Cardiac muscle cell (in vitro differentiated cells and primary cell): ENCODE measurements at regions not wholly inside any gene's neighbourhood (a gene's known extent, or its start where the extent isn't known, plus 50 kb on each side); places are given as distances from the start of the nearest gene placed in this dataset.

ENCODE experiments used
- DNase-seq, 2 donors: peaks; one replicate each; pipeline versions ENCODE4 v3.0.0 to v3.0.0-alpha.2; 2010 to 2017; ENCODE audit warnings: low read depth in 1 of 2, low spot score in 1 of 2
- H3K27ac ChIP-seq: fragments of 200-600 bp; sonication (generic); 2 replicates; pipeline ENCODE4 v1.5.1; 2016
- H3K27me3 ChIP-seq: fragments of 200-600 bp; sonication (generic); 2 replicates; pipeline ENCODE4 v1.6.0; 2016; ENCODE audit warnings: control low read depth
- H3K36me3 ChIP-seq: fragments of 200-600 bp; sonication (generic); 2 replicates; pipeline ENCODE4 v1.5.1; 2016; ENCODE audit warnings: control low read depth
- H3K4me1 ChIP-seq: fragments of 200-600 bp; sonication (generic); 2 replicates; pipeline ENCODE4 v1.8.1; 2017; ENCODE audit warnings: low read depth, mild to moderate bottlenecking, mixed run types
- H3K4me3 ChIP-seq: fragments of 200-600 bp; sonication (generic); 2 replicates; pipeline ENCODE4 v1.5.1; 2016; ENCODE audit warnings: mild to moderate bottlenecking
- H3K9me3 ChIP-seq: fragments of 200-600 bp; sonication (generic); 2 replicates; pipeline ENCODE4 v1.5.1; 2017; ENCODE audit warnings: low read depth, mild to moderate bottlenecking, control low read depth
- TF ChIP-seq, protein P1 (sequence below): IDR thresholded peaks from 2 replicates; pipeline ENCODE4 v1.5.1; 2012; ENCODE audit warnings: low read depth, mild to moderate bottlenecking, low read length

- DNase-seq, result no peak
- TF ChIP-seq, protein P1, sequence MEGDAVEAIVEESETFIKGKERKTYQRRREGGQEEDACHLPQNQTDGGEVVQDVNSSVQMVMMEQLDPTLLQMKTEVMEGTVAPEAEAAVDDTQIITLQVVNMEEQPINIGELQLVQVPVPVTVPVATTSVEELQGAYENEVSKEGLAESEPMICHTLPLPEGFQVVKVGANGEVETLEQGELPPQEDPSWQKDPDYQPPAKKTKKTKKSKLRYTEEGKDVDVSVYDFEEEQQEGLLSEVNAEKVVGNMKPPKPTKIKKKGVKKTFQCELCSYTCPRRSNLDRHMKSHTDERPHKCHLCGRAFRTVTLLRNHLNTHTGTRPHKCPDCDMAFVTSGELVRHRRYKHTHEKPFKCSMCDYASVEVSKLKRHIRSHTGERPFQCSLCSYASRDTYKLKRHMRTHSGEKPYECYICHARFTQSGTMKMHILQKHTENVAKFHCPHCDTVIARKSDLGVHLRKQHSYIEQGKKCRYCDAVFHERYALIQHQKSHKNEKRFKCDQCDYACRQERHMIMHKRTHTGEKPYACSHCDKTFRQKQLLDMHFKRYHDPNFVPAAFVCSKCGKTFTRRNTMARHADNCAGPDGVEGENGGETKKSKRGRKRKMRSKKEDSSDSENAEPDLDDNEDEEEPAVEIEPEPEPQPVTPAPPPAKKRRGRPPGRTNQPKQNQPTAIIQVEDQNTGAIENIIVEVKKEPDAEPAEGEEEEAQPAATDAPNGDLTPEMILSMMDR, result no peak
- Histone ChIP-seq H3K9me3 (no peaks in the 10 kb centered on the region), H3K4me1 (no peaks in the 10 kb centered on the region), H3K4me3 (no peak overlapping the region), H3K36me3 (no peaks in the 10 kb centered on the region), H3K27me3 (no peaks in the 10 kb centered on the region), H3K27ac (no peak overlapping the region)
Observed at GRCh38 chr17:6195123-6195522, 124.9 kb downstream of the WSCD1 start.

- no peak for DNase-seq
- TF ChIP-seq, protein P1, result no peak
- no peaks in the 10 kb centered on the region for H3K4me1 ChIP-seq
Observed at GRCh38 chr17:6191405-6192324, 121.5 kb downstream of the WSCD1 start.

DNA sequence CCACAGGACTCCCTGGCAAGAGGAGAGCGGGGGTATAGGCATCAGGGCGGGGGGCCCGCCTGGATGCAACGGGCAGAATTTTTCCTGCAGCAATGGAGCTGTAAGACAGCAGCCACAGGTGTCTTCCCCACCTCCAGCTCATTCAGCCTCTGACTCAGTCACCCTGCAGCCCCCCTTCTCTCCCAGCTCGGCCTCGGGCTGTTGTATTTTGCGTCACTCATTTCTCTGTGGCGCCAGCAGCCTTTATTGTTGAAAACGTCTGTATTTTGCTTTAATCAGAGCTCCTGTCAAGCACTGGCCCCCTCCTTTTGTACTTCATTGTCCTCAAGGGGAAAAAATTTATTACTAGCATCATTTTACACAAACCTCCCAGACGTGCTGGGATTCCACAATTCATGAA lies 117.7 kb downstream of the WSCD1 start:
- Histone ChIP-seq H3K4me1 (no peaks in the 10 kb centered on the region), H3K27me3 (no peaks in the 10 kb centered on the region), H3K4me3 (no peak overlapping the region), H3K27ac (no peak overlapping the region), H3K36me3 (no peaks in the 10 kb centered on the region), H3K9me3 (no peaks in the 10 kb centered on the region)
- DNase-seq, result no peak
- TF ChIP-seq, protein P1, result no peak

More at GRCh38 chr17:6191405-6192324, 121.5 kb downstream of the WSCD1 start:
- no peak overlapping the region for H3K4me3 ChIP-seq
- no peaks in the 10 kb centered on the region for H3K36me3 ChIP-seq
- H3K27me3 ChIP-seq, result no peaks in the 10 kb centered on the region
- H3K27ac ChIP-seq, result no peak overlapping the region
- no peaks in the 10 kb centered on the region for H3K9me3 ChIP-seq

DNA sequence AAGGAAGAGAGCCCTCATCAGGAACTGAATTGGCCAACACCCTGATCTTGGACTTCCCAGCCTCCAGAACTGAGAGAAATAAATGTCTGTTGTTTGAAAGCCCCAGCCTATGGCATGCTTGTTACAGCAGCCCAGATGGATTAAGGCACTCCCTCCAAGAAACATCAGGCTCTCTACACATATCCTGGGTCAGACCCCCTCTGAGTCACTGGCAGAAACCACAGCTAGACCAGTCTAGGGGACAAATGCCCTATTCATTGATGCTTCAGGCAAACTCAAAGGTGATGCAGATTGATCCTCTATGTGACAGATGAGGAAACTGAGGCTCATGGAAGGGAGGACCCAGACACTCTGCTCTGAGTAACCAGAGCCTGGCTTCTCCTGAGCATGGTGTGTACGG lies 116.8 kb downstream of the WSCD1 start:
- no peaks in the 10 kb centered on the region for H3K36me3 ChIP-seq
- no peaks in the 10 kb centered on the region for H3K27me3 ChIP-seq
- H3K4me1 ChIP-seq, result no peaks in the 10 kb centered on the region
- H3K9me3 ChIP-seq, result no peaks in the 10 kb centered on the region
- TF ChIP-seq, protein P1, result no peak
- H3K4me3 ChIP-seq, result no peak overlapping the region
- no peak for DNase-seq
- no peak overlapping the region for H3K27ac ChIP-seq

GRCh38 chr17:6184508-6184907 lies 114.3 kb downstream of the WSCD1 start:
- TF ChIP-seq, protein P1, result no peak
- H3K9me3 ChIP-seq, result no peaks in the 10 kb centered on the region
- H3K4me3 ChIP-seq, result no peak overlapping the region
- no peaks in the 10 kb centered on the region for H3K36me3 ChIP-seq
- H3K27ac ChIP-seq, result no peak overlapping the region
- H3K4me1 ChIP-seq, result no peaks in the 10 kb centered on the region
- no peak for DNase-seq
- no peaks in the 10 kb centered on the region for H3K27me3 ChIP-seq
